Fibroblast of skin of right quadriceps (primary cell): ENCODE measurements at regions not wholly inside any gene's neighbourhood (a gene's known extent, or its start where the extent isn't known, plus 50 kb on each side); places are given as distances from the start of the nearest gene placed in this dataset.
"Not testable (repeated sequence)": the region's sequence is repeated elsewhere in the genome, so short reads cannot be mapped to it uniquely, and the experiment has no call there.

Source experiments
- DNase-seq: peaks from one replicate; pipeline ENCODE4 v3.0.0-alpha.2; 2013

DNA sequence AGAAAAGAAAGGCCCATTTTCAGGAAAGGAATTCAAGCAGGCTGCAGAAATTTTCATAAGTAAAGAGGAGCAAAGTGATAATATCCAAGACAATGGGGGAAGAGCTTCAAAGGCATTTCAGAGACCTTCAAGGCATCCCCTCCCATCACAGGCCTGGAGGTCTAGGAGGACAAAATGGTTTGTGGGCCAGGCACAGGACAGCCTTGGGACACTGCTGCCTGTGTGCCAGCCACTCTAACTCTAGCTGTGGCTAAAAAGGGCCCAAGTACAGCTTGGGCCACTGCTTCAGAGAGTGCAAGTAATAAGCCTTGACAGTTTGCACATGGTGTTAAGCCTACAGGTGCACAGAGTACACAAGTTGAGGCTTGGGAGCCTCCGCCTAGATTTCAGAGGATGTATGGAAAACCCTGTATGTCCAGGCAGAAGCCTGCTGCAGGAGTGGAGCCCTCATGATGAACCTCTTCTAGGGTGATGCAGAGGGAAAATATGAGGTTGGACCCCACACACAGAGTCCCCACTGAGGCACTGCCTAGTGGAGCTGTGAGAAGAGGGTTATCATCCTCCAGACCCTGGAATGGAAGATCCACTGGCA is 51.8 kb upstream of the ZSWIM5 start:
- DNase-seq, result no peak

DNA sequence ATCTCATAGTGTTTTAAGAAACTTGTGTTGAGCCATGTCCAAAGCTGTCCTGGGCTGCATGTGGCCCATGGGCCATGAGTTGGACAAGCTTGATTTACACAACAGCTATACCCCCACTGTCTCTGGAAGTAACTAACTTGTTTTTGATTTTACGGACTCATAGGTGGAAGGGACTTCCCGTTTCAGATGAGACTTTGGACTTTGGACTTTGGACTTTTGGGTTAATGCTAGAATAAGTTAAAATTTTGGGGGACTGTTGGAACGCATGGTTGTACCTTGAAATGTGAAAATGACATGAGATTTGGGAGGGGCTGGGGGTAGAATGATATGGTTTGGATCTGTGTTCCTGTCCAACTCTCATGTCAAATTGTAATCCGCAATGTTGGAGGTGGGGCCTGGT is 52.6 kb upstream of the ZSWIM5 start:
- no peak for DNase-seq

DNA sequence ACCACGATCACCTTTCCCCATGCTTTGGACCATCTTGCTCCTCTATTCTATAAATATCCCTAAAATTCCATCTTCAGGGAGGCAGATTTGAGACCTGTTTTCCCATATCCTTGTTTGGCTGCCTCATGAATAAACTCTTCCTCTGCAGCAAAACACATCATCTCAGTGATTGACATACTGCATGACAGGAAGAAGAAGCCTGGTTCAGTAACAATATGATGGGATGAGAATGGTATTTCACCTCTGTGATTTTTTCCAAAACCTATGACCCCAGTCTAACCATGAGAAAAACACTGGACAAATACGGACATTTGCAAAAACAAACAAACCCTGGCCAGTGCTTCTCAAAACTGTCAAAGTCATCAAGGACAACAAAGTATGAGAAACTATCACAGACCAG is 53.8 kb upstream of the ZSWIM5 start:
- no peak for DNase-seq

DNA sequence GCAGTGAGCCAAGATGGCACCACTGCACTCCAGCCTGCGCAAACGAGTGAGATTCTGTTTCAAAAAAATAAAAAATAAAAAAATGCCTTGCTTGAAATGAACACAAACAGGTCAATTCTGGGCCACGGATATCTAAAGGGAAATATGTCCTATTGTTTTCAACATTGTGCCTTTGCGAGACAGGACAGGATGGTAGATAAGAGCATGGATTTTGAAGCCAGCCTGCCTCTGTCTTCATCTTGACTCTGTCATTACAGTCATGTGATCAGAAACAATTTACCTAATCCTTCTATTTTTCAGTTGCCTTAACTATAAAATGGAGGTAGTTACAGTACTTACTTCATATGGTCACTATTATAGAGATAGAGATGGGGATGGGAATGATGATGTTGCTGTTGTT is 56.7 kb upstream of the ZSWIM5 start:
- no peak for DNase-seq

DNA sequence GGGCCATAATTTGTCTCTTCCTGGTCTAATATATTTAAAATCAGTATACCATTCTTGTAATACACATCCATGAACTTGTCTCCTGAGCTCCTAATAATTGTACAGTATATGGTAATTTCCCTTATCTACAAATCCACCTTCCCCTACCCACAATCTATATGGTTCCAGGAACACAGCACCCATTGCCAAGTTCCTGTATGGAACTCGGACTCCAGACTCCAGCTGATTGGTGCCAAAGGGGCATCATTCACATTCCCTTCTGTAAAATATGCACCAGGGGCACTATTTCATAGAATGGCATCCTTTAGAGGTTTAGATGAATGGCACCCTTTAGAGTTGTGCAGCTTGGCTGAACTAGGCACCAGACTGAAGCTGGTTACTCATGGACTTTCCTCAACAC is 58.8 kb upstream of the ZSWIM5 start:
- DNase-seq, result no peak

DNA sequence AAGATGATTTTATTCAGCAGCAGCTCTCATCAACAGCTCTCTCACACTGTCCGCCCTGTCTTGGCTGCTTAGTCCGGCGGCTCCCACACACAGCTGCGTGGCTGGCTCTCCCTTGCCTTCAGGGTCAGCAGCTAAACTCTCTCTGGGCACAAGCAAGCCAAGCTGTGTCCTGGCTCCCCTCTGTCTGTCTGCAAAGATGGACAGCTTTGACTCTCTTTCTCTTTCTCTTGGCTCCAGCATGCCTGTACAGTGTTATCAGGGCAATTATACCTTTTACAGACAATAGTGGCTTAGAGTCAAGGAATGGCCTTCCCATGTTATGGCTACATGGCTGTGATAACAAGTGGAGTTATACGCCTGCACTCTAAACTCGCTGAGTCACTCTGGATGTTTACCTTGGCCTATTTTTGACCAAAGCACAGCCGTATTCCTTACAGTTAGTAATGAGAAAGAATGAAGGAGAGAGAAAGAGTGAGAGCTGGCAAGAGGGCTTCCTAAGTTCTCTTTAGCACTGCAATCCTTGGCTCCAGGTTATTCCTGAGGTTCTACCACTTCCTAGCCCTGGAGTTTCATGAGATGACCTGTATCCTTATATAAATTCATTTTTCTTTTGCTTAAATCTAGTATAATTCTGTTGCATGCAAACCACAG is 59.9 kb upstream of the ZSWIM5 start:
- DNase-seq, result peak; percentile 43

DNA sequence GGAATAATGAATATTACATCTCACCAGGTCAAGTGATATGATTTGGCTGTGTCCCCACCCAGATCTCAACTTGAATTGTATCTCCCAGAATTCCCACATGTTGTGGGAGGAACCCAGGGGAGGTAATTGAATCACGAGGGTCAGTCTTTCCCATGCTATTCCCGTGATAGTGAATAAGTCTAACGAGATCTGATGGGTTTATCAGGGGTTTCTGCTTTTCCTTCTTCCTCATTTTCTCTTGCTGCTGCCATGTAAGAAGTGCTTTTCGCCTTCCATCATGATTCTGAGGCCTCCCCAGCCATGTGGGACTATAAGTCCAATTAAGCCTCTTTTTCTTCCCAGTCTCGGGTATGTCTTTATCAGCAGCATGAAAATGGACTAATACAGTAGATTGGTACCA is 58.4 kb upstream of the HPDL start:
- not testable (repeated sequence) for DNase-seq

DNA sequence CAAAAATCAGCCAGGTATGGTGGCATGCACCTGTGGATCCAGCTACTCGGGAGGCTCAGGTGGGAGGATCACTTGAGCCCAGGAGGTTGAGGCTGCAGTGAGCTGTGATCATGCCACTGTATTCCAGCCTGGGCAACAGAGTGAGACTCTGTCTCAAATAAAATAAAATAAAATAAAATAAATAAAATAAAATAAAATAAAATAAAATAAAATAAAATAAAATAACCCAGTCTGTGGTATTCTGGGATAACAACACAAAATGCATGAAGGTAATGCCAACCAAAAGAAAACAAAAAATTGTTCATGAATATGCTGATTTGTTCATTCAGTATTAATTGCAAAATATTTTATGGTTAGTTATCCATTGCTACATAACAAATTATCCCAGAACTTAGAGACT is 54.4 kb upstream of the HPDL start:
- DNase-seq, result not testable (repeated sequence)

DNA sequence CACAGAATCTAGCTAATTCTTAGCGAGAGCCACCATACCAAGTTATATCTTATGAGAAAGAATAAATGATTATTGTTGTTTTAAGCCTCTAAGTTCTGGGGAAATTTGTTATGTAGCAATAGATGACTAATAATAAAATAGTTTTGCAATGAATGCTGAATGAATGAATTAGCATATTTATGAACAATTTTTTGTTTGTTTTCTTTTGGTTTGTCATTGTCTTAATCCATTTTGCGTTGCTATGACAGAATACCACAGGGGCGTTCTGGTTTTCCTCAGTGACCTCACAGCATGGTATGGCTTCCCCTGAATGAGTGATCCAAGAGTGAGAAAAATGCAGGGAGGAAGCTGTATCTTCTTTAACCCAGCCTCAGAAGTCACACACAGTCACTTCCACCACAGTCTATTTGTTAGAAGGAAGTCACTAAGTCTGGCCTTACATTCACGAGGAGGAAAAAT is 53.8 kb upstream of the HPDL start:
- DNase-seq, result peak; percentile 33

DNA sequence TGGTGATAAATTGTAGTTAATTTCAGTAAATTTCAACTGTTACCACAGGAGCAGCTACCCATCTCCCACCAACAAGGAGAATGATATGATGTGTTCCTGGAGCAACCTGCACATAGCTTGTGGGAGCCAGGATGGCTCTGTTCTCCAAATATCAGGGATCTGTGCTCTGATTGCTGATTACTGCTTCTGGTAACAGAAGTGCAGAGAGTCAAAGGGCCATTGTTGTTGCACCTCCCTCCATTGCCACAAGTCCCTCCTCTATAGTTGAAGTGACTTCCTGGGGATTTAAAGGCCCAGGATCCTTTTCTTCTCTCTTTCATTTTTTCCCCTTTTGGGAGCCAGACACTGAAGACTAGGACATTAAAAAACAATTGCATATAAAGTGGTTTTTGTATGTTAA is 51.6 kb upstream of the HPDL start:
- no peak for DNase-seq
